GM18858 (cell line): ENCODE measurements at regions not wholly inside any gene's neighbourhood (a gene's known extent, or its start where the extent isn't known, plus 50 kb on each side); places are given as distances from the start of the nearest gene placed in this dataset.
A peak's percentile ranks its signal among the peaks of the same experiment; 100 is the strongest.

Experiments used
- ATAC-seq: cut with Tn5 transposase; IDR thresholded peaks from one replicate; pipeline ENCODE4 v1.9.1; 2021; ENCODE audit not compliant: unreplicated experiment

DNA sequence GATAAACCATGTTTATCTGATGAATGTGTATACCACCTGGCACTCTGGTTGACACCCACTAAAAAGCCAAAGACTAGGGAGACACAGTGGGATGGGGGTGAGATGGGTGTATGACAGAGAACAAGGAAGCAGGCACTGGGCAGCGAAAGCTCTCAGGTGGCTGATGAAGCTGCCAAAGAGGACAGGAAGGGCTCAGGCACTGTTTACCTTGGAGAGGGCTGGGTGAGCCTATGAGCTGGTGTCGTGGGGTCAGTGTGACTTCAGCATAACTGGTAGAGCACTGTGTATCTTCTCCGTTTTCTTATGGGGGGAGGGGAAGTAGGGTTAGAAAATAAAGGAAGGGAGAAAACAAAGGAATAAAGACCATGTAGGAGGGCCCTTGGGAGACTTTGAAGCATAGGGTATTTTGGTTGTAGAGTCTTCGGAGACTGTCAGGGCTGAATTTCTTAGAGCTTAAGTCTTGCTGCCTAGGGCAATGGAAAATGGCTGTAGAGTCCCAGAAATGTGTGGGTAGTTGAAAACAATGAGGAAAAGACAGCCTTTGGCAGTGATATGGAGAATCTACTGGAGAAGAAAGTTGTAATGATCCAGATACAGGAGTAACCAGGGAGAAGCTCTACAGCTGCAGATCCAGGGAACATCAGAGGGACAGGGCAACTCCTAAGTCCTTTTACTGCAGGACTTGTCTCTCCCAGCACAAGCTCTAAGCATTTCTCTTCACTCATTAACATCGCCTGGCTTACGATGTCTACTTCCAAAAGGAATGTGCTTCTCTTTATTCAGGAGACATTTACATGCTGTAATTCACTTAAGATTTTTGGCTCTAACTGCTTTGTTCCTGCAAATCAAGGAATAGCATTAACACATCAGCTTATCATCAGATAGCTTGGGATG lies 120.0 kb downstream of the AQP4 start:
- no peak for ATAC-seq

GRCh38 chr18:26741758-26742157 lies 123.7 kb downstream of the AQP4 start:
- ATAC-seq, result no peak

DNA sequence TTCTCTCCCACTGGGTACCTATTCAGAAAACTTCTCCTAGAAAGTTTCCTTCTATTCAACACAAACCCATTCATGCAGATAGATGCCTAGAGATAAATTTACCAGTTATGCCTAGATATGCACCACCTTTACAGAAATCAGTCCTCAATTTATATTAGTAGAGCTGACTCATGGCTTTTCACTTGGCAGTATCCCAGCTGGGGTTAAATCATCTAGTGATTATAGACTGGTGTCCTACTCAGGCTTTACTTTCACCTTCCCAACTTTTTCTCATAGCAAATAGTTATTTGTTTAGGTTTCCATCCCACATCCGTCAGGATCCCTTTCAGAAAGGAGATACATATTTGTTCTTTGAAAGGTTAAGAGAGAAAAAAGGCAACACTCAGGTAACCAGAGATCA lies 124.5 kb downstream of the AQP4 start:
- no peak for ATAC-seq

GRCh38 chr18:26740396-26740795 lies 125.1 kb downstream of the AQP4 start:
- no peak for ATAC-seq

DNA sequence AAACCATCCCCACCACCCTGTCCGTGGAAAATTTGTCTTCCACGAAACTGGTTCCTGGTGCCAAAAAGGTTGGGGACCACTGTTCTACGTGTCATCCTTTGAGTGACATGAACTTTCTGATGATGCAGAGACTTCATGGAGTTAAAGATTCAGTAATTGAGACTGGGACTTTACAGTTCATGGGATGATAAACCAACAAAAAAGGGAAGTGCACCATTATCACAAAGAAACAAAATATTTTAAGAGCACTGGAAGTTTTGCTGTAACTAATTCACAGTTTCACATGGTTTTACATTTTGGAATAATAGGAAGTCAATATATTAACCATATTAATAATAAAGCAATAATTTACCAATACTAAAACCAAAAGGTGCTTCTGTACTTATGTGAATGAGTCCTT lies 126.8 kb downstream of the AQP4 start:
- ATAC-seq, result no peak

DNA sequence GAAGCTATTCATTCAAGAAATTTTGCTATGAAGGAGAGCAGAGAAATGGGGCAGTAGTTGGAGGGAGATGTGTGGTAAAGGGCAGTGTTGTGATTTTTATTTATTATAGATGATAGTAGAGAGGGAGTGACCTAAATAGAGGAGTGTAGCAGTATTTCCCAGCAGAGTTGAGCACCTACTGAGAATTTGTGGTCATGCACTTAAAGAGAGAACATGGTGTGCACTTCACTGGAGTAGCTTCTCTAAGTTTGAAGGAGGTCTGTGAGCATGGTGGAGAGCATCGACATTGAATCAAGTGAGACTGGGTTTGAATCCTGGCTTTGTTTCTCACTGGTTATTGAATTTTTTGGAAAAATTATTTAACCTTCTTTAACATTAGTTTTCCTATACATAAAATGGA lies 129.2 kb downstream of the AQP4 start:
- no peak for ATAC-seq

DNA sequence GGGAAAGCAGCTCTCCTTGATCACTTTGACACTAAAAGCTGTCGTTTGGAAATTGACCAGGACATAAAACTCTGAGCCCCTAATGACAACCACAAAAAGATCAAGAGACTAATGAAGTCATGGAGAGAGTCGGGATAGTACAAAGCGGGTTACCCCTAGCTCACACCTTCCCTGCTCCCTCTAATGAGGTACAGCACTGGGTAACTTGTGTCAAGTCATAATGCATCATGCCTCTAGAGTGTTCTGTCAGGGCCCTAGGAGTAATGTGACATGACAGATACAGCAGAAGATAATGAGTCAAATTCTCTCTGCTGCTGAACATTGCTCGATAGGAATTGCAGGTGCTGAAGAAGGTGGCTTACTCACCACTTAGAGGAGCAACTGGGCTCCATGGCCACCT lies 130.7 kb downstream of the AQP4 start:
- no peak for ATAC-seq

DNA sequence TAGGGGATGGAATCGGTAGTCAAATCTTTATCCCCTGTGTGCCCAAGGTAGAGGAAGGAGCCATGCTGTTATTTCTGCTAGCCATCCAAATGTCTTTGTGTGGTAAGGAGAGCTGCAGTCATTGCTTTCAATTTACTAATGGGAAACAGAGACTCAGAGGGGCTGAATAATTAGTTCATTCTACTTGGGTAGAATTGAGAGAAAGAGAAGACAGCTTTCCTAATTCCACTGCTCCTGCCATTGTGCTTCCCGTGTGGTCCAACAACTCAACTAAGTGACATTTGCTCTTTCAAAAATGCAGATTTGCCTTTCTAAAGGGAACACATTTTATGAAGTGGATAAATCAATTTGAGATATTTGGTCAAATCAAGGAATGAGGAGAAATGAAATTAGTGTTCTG lies 136.1 kb downstream of the AQP4 start:
- ATAC-seq, result no peak

DNA sequence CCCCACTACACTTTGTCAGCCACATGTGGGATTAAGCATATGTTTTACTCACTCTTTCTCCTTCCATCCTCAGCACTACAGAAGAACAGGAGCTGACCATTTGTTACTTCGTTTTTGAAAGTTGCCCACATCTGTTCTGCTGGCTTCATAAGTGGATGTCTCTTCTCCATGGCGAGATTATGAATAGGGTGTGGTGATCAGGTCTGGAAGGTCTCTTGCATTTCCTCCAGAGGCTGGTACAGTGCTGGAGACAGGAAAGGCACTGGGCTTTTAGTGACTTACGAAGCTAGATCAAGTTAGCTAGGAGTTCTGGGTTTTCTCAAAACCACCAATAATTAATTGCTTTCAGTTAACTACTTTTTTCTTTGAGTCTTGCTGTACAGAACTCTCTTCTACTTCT lies 136.5 kb downstream of the AQP4 start:
- no peak for ATAC-seq

DNA sequence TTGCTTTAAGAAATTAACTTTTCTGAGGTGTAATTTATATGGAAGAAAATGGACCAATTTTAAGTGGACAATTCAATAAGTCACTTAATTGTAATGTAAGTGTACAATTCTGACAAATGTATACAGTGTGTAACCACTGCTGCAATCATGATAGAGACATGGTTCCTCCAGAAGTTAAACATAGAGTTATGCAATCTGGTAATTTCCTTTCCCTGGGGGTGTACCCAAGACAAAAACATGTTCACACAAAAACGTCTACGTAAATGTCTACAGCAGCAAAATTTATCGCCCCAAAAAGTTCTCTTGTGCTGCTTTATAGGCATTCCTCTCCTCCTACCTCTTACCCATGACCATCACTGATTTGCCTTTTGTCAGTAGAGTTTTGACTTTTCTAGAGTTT lies 141.5 kb downstream of the AQP4 start:
- ATAC-seq, result no peak

GRCh38 chr18:26722565-26722931 lies 143.0 kb downstream of the AQP4 start:
- ATAC-seq, result no peak

- no peak for ATAC-seq
These were observed 143.5 kb downstream of the AQP4 start for GRCh38 chr18:26721854-26722564.

- ATAC-seq, result no peak
These were observed 145.6 kb downstream of the AQP4 start for GRCh38 chr18:26719896-26720295.

- no peak for ATAC-seq
These were observed 148.3 kb downstream of the AQP4 start for GRCh38 chr18:26717123-26717719.

DNA sequence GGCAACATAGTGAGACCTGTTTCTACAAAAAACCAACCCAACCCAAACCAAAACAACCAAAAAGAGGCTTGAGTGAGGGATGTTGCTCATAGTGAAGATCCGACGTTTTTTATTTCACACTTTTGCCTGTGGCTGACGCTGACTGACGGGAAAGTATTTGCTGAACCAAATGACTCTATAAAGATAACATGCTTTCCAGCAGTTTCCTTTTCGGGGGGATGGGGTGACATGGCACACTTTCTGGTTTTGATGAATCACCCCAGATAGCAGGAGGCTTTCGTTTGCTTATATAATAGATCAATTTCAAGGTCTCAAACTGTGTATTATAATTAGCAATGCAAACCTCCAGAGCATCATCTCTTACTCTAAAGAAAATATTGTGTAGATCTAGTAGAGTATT lies 150.8 kb downstream of the AQP4 start:
- ATAC-seq, result no peak

GRCh38 chr18:26711756-26712155 lies 153.8 kb downstream of the AQP4 start:
- ATAC-seq, result no peak

DNA sequence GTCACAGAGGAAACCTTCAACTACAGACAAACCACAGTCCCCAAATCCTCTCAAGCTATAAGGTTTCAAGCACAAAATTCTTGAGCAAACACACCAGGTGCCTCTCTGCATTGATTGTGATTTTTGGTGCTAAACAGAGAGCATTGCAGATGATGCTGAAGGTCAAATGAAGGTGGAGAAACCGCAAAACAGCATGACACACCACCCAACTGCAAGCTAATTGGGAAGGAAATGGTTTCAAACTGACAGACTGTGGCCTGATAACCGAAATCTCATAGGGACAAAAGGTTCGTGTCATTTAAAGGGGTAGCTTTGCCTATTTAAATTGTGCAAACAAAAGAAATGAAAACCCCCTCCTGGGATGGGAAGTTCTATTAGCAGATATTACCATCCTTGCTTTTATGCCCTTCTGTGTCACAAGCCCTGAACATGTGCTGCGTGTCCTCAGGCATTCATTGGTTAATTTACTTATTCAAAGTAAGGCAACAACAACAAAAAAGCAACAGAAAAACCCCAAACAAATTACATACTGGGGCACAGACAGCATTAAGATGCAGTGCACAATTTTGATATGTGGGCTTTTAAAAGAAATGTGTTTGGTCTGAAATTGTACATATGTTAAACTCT lies 154.9 kb downstream of the AQP4 start:
- peak; percentile 92 for ATAC-seq

GRCh38 chr18:26709897-26710296 lies 155.6 kb downstream of the AQP4 start:
- ATAC-seq, result no peak

GRCh38 chr18:26708806-26709716 lies 156.4 kb downstream of the AQP4 start:
- ATAC-seq, result no peak

- ATAC-seq, result no peak
These were observed 158.6 kb downstream of the AQP4 start for GRCh38 chr18:26706911-26707351.
